PC-9 (cell line): ENCODE measurements at regions not wholly inside any gene's neighbourhood (a gene's known extent, or its start where the extent isn't known, plus 50 kb on each side); places are given as distances from the start of the nearest gene placed in this dataset.

Experiments
- EZH2 ChIP-seq: fragments of 200-600 bp; sonication (generic); IDR thresholded peaks from 2 replicates; pipeline ENCODE4 v1.8.0; 2017; ENCODE audit warnings: antibody characterized with exemption, low read depth
- TF ChIP-seq, protein P1 (sequence below): fragments of 200-600 bp; sonication (generic); conservative IDR thresholded peaks from 2 replicates; pipeline ENCODE4 v1.6.1; 2017; ENCODE audit warnings: mixed run types, antibody characterized with exemption, mild to moderate bottlenecking, moderate library complexity

DNA sequence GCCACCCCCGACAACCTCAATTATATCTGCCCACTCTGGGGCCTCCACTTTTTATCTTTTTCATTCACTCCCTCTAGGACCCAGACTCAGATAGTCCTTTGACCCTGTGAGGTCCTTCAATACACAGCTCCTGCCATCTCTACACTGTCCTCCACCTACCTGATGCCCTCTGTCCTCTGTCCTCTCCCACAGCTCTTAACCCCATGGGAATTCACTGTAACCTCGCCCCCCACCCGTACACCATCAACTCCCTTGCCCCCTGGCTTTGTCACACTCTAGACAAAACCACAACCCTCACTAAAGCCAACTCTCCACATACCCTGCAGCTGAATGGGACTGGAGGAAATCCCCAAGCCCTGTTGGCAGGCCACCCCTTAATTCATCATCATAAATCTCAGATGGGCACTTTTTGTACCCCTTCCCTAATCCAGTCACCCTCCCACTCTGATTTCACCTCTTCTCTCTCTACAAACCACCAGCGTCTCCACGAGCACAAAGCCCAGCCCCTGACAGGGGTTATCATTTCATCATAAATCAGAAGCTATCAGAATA lies 52.3 kb upstream of the ENPP6 start:
- TF ChIP-seq, protein P1, sequence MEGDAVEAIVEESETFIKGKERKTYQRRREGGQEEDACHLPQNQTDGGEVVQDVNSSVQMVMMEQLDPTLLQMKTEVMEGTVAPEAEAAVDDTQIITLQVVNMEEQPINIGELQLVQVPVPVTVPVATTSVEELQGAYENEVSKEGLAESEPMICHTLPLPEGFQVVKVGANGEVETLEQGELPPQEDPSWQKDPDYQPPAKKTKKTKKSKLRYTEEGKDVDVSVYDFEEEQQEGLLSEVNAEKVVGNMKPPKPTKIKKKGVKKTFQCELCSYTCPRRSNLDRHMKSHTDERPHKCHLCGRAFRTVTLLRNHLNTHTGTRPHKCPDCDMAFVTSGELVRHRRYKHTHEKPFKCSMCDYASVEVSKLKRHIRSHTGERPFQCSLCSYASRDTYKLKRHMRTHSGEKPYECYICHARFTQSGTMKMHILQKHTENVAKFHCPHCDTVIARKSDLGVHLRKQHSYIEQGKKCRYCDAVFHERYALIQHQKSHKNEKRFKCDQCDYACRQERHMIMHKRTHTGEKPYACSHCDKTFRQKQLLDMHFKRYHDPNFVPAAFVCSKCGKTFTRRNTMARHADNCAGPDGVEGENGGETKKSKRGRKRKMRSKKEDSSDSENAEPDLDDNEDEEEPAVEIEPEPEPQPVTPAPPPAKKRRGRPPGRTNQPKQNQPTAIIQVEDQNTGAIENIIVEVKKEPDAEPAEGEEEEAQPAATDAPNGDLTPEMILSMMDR: no peak
- no peak for TF ChIP-seq EZH2
